DOHH2 (cell line): ENCODE measurements at regions not wholly inside any gene's neighbourhood (a gene's known extent, or its start where the extent isn't known, plus 50 kb on each side); places are given as distances from the start of the nearest gene placed in this dataset.

Experiments
- H3F3A ChIP-seq: fragments of 200-600 bp; sonication (generic), shearing (Covaris generic); 2 replicates; pipeline ENCODE4 v1.6.0; 2016; ENCODE audit warnings: antibody characterized with exemption, mild to moderate bottlenecking; ENCODE audit not compliant: control insufficient read depth, insufficient read depth
- H3K27ac ChIP-seq: fragments of 200-600 bp; sonication (generic); 2 replicates; pipeline ENCODE4 v1.5.1; 2014; ENCODE audit warnings: low read depth, mild to moderate bottlenecking, low read length, moderate library complexity
- H3K27me3 ChIP-seq: fragments of 200-600 bp; sonication (generic); 2 replicates; pipeline ENCODE4 v1.6.1; 2014; ENCODE audit warnings: mild to moderate bottlenecking, low read length, mixed read lengths; ENCODE audit not compliant: control insufficient read depth
- H3K36me3 ChIP-seq: fragments of 200-600 bp; sonication (generic); 2 replicates; pipeline ENCODE4 v1.6.1; 2014; ENCODE audit warnings: mild to moderate bottlenecking, low read length, moderate library complexity, mixed read lengths; ENCODE audit not compliant: control insufficient read depth
- H3K4me1 ChIP-seq: fragments of 200-600 bp; sonication (generic); 2 replicates; pipeline ENCODE4 v1.6.1; 2014; ENCODE audit warnings: mild to moderate bottlenecking, low read length, mixed read lengths; ENCODE audit not compliant: control insufficient read depth
- H3K4me2 ChIP-seq: fragments of 200-600 bp; sonication (generic); 2 replicates; pipeline ENCODE4 v1.6.0; 2014; ENCODE audit warnings: mild to moderate bottlenecking, low read length, moderate library complexity
- H3K4me3 ChIP-seq: fragments of 200-600 bp; sonication (generic); 2 replicates; pipeline ENCODE4 v1.5.1; 2014; ENCODE audit warnings: mild to moderate bottlenecking, low read length, mixed read lengths
- H3K79me2 ChIP-seq: fragments of 200-600 bp; sonication (generic); 2 replicates; pipeline ENCODE4 v1.6.1; 2014; ENCODE audit warnings: mild to moderate bottlenecking, low read length, mixed read lengths; ENCODE audit not compliant: control insufficient read depth
- H3K9me2 ChIP-seq: fragments of 200-600 bp; sonication (generic); replicated peaks from 2 replicates; pipeline ENCODE4 v1.6.1; 2014; ENCODE audit warnings: mild to moderate bottlenecking, low read length, mixed read lengths; ENCODE audit not compliant: control insufficient read depth
- H3K9me3 ChIP-seq: fragments of 200-600 bp; sonication (generic); 2 replicates; pipeline ENCODE4 v1.6.1; 2014; ENCODE audit warnings: antibody characterized with exemption, low read length, mixed read lengths; ENCODE audit not compliant: control insufficient read depth, insufficient read depth
- H4K20me1 ChIP-seq: fragments of 200-600 bp; sonication (generic); 2 replicates; pipeline ENCODE4 v1.6.0; 2014; ENCODE audit warnings: low read depth, mild to moderate bottlenecking, antibody characterized with exemption, low read length, moderate library complexity; ENCODE audit not compliant: control insufficient read depth, insufficient read depth
- CTCF ChIP-seq: fragments of 200-600 bp; sonication (generic); IDR thresholded peaks from one replicate; pipeline ENCODE4 v1.5.1; 2014; ENCODE audit warnings: antibody characterized with exemption, mild to moderate bottlenecking, low read depth, low read length; ENCODE audit not compliant: poor library complexity, severe bottlenecking
- EZH2phosphoT487 ChIP-seq: fragments of 200-600 bp; sonication (generic); IDR thresholded peaks from 2 replicates; pipeline ENCODE4 v1.6.1; 2017; ENCODE audit warnings: borderline replicate concordance, mild to moderate bottlenecking, antibody characterized with exemption, low read length, moderate library complexity, mixed read lengths

- no peak overlapping the region for H3K4me3 ChIP-seq
- H3K36me3 ChIP-seq, result no peaks in the 10 kb centered on the region
- no peaks in the 10 kb centered on the region for H3K4me1 ChIP-seq
- no peaks in the 10 kb centered on the region for H3K9me3 ChIP-seq
- H3K27ac ChIP-seq, result no peak overlapping the region
- H3K79me2 ChIP-seq, result no peaks in the 10 kb centered on the region
- H4K20me1 ChIP-seq, result no peaks in the 10 kb centered on the region
- no peaks in the 10 kb centered on the region for H3K27me3 ChIP-seq
- no peaks in the 10 kb centered on the region for H3F3A ChIP-seq
- no peak overlapping the region for H3K4me2 ChIP-seq
- TF ChIP-seq CTCF (no peak), EZH2phosphoT487 (no peak)
- H3K9me2 ChIP-seq, result no peaks in the 10 kb centered on the region
Observed at GRCh38 chr6:122903266-122903915, 92.6 kb upstream of the CLVS2 start.

GRCh38 chr6:122904166-122904565 lies 91.9 kb upstream of the CLVS2 start:
- Histone ChIP-seq H3K9me2 (no peaks in the 10 kb centered on the region), H3K4me1 (no peaks in the 10 kb centered on the region), H3K4me3 (no peak overlapping the region), H3K79me2 (no peaks in the 10 kb centered on the region), H3K27ac (no peak overlapping the region), H4K20me1 (no peaks in the 10 kb centered on the region), H3K27me3 (no peaks in the 10 kb centered on the region), H3K36me3 (no peaks in the 10 kb centered on the region), H3F3A (no peaks in the 10 kb centered on the region), H3K4me2 (no peak overlapping the region), H3K9me3 (no peaks in the 10 kb centered on the region)
- TF ChIP-seq CTCF (no peak), EZH2phosphoT487 (no peak)

GRCh38 chr6:122913558-122913957 lies 82.5 kb upstream of the CLVS2 start:
- H3K36me3 ChIP-seq, result no peaks in the 10 kb centered on the region
- no peaks in the 10 kb centered on the region for H3K79me2 ChIP-seq
- H3K27me3 ChIP-seq, result no peaks in the 10 kb centered on the region
- H3K4me3 ChIP-seq, result no peak overlapping the region
- H4K20me1 ChIP-seq, result no peaks in the 10 kb centered on the region
- TF ChIP-seq CTCF (no peak), EZH2phosphoT487 (no peak)
- H3K9me2 ChIP-seq, result no peaks in the 10 kb centered on the region
- H3K27ac ChIP-seq, result no peak overlapping the region
- no peaks in the 10 kb centered on the region for H3F3A ChIP-seq
- H3K4me1 ChIP-seq, result no peaks in the 10 kb centered on the region
- H3K9me3 ChIP-seq, result no peaks in the 10 kb centered on the region
- no peak overlapping the region for H3K4me2 ChIP-seq

- Histone ChIP-seq H3K9me2 (no peaks in the 10 kb centered on the region), H3K4me2 (no peak overlapping the region), H3K4me3 (no peak overlapping the region), H3K9me3 (no peaks in the 10 kb centered on the region), H3K27me3 (no peaks in the 10 kb centered on the region), H3K36me3 (no peaks in the 10 kb centered on the region), H3F3A (no peaks in the 10 kb centered on the region), H4K20me1 (no peaks in the 10 kb centered on the region), H3K79me2 (no peaks in the 10 kb centered on the region), H3K4me1 (no peaks in the 10 kb centered on the region), H3K27ac (no peak overlapping the region)
- no peak for TF ChIP-seq CTCF
Observed at GRCh38 chr6:122918714-122919113, 77.3 kb upstream of the CLVS2 start.
